Glutamatergic neuron (in vitro differentiated cells): ENCODE measurements at regions not wholly inside any gene's neighbourhood (a gene's known extent, or its start where the extent isn't known, plus 50 kb on each side); places are given as distances from the start of the nearest gene placed in this dataset.

Source experiments
- DNase-seq: peaks from one replicate; pipeline ENCODE4 v3.0.0; 2022
- H3K27ac Mint-ChIP-seq: one replicate; pipeline ENCODE4 v1.8.0; 2020; ENCODE audit warnings: mild to moderate bottlenecking, mixed read lengths, inconsistent platforms; ENCODE audit not compliant: unreplicated experiment
- H3K27me3 Mint-ChIP-seq: one replicate; pipeline ENCODE4 v1.8.0; 2020; ENCODE audit warnings: mild to moderate bottlenecking, moderate library complexity, mixed read lengths, inconsistent platforms; ENCODE audit not compliant: unreplicated experiment
- H3K36me3 Mint-ChIP-seq: one replicate; pipeline ENCODE4 v1.8.0; 2020; ENCODE audit warnings: mild to moderate bottlenecking, mixed read lengths, inconsistent platforms; ENCODE audit not compliant: unreplicated experiment
- H3K4me1 Mint-ChIP-seq: one replicate; pipeline ENCODE4 v1.8.0; 2020; ENCODE audit warnings: mild to moderate bottlenecking, low read depth, mixed read lengths, inconsistent platforms; ENCODE audit not compliant: unreplicated experiment
- H3K4me3 Mint-ChIP-seq: one replicate; pipeline ENCODE4 v1.8.0; 2020; ENCODE audit warnings: mild to moderate bottlenecking, mixed read lengths, inconsistent platforms; ENCODE audit not compliant: unreplicated experiment
- H3K9me3 Mint-ChIP-seq: one replicate; pipeline ENCODE4 v1.8.0; 2020; ENCODE audit warnings: mild to moderate bottlenecking, moderate library complexity, mixed read lengths, inconsistent platforms; ENCODE audit not compliant: unreplicated experiment
- TF ChIP-seq, protein P1 (sequence below): fragments of 200-600 bp; sonication (generic); IDR thresholded peaks from one replicate; pipeline ENCODE4 v1.5.0; 2021; ENCODE audit not compliant: partially characterized antibody, unreplicated experiment

DNA sequence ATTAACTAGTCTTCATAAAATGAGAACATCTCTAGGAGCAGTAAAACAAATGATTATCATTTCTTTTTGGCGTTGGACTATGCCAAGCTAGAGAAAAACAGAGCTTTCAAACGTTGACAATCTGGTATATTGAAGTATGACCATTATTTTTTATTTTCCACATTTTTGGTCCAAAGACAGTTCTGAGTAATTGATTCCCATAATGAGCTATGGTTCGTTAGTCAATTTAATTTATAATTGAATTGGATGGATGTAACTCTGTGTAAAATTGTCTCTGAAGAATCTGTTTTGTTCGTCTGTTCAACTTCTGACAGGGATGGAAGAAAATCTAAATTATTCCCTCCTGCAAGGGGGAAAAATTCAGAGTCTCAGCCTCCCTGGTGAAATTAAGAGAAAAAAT, 234.5 kb downstream of the LMO4 start:
- TF ChIP-seq, protein P1, sequence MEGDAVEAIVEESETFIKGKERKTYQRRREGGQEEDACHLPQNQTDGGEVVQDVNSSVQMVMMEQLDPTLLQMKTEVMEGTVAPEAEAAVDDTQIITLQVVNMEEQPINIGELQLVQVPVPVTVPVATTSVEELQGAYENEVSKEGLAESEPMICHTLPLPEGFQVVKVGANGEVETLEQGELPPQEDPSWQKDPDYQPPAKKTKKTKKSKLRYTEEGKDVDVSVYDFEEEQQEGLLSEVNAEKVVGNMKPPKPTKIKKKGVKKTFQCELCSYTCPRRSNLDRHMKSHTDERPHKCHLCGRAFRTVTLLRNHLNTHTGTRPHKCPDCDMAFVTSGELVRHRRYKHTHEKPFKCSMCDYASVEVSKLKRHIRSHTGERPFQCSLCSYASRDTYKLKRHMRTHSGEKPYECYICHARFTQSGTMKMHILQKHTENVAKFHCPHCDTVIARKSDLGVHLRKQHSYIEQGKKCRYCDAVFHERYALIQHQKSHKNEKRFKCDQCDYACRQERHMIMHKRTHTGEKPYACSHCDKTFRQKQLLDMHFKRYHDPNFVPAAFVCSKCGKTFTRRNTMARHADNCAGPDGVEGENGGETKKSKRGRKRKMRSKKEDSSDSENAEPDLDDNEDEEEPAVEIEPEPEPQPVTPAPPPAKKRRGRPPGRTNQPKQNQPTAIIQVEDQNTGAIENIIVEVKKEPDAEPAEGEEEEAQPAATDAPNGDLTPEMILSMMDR, result no peak
- peaks cover 1% of the 10 kb centered on the region for H3K27me3 Mint-ChIP-seq
- H3K9me3 Mint-ChIP-seq, result no peaks in the 10 kb centered on the region

DNA sequence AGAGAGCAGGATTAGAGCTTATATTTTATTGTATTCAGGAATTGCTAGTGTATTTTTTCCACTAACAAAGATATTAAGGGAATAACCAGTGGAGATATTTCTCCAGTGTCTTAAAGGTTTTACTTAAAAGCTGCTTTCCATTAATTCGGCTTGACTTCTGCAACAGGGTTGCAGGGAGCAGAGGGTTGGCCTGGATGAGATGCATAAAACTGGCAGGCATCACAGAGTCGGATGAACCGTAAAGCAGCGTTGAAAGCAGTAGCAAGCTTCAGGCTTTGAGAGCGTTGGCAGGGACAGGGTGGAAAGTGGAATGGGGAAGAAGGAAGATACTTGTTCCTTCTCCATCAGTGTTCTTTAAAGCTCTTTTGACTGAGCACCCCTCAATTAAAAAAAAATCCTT, 237.2 kb downstream of the LMO4 start:
- Mint-ChIP-seq H3K27ac (no peak overlapping the region), H3K9me3 (peaks cover under 1% of the 10 kb centered on the region), H3K36me3 (no peaks in the 10 kb centered on the region), H3K4me3 (no peak overlapping the region), H3K4me1 (no peaks in the 10 kb centered on the region), H3K27me3 (peaks cover under 1% of the 10 kb centered on the region)
- TF ChIP-seq, protein P1, result no peak
- DNase-seq, result no peak

More for the DNA sequence above, 234.5 kb downstream of the LMO4 start:
- H3K4me1 Mint-ChIP-seq, result no peaks in the 10 kb centered on the region
- no peak for DNase-seq
- no peak overlapping the region for H3K27ac Mint-ChIP-seq
- H3K36me3 Mint-ChIP-seq, result no peaks in the 10 kb centered on the region
- no peak overlapping the region for H3K4me3 Mint-ChIP-seq

GRCh38 chr1:87568005-87568404, 239.3 kb downstream of the LMO4 start:
- H3K4me1 Mint-ChIP-seq, result no peaks in the 10 kb centered on the region
- H3K27me3 Mint-ChIP-seq, result peaks cover 2% of the 10 kb centered on the region
- no peaks in the 10 kb centered on the region for H3K36me3 Mint-ChIP-seq
- TF ChIP-seq, protein P1, result no peak
- peaks cover 2% of the 10 kb centered on the region for H3K9me3 Mint-ChIP-seq
- no peak overlapping the region for H3K27ac Mint-ChIP-seq
- no peak overlapping the region for H3K4me3 Mint-ChIP-seq
- no peak for DNase-seq

GRCh38 chr1:87568911-87569310, 240.2 kb downstream of the LMO4 start:
- Mint-ChIP-seq H3K4me1 (no peaks in the 10 kb centered on the region), H3K36me3 (no peaks in the 10 kb centered on the region), H3K27me3 (peaks cover 2% of the 10 kb centered on the region), H3K4me3 (no peak overlapping the region), H3K27ac (no peak overlapping the region), H3K9me3 (peaks cover 2% of the 10 kb centered on the region)
- DNase-seq, result no peak
- TF ChIP-seq, protein P1, result no peak

DNA sequence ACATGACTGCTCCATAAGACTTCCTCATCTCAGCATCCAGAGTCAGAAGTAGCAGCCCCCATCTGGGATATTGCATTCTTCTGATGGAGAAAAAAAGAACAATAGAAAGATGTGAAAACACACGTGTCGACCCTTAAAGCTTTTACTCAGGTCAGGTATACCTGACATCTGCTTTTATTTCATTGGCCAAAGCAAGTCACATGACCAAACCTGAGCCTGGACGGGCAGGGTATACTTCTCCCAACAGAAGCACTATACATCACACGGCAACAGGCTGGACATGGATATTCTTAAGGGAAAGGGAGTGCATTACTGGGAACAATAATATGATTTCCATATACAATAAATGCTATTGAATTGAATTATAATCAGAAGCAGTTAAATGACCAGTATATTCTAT, 243.3 kb downstream of the LMO4 start:
- no peak for DNase-seq
- Mint-ChIP-seq H3K27ac (no peak overlapping the region), H3K27me3 (peaks cover 2% of the 10 kb centered on the region), H3K36me3 (no peaks in the 10 kb centered on the region), H3K4me3 (no peak overlapping the region), H3K4me1 (no peaks in the 10 kb centered on the region), H3K9me3 (peaks cover 2% of the 10 kb centered on the region)
- TF ChIP-seq, protein P1, result no peak
